GM21515 (cell line): ENCODE measurements at regions not wholly inside any gene's neighbourhood (a gene's known extent, or its start where the extent isn't known, plus 50 kb on each side); places are given as distances from the start of the nearest gene placed in this dataset.
"Not testable (repeated sequence)": the region's sequence is repeated elsewhere in the genome, so short reads cannot be mapped to it uniquely, and the experiment has no call there.

ENCODE experiments used
- ATAC-seq: cut with Tn5 transposase; IDR thresholded peaks from one replicate; pipeline ENCODE4 v1.9.1; 2021; ENCODE audit not compliant: unreplicated experiment

DNA sequence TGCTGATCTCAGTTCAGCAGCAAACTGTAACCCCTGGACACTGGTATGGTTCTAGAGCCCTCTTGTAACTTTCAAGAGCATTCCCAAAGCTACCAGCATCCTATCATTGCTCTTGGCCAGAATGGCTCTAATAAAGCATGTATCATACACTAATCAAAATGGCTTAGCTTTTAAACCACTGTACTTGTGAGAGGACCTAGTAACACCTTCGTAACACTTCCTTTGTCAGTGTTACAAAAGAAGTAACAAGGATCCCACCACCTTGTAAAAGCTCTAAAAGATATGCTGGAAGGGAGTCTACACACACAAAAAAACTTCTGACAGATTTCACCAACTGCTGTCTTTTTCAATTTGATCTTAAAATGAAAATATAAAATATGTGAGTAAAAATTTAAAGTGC lies 144.7 kb downstream of the ALOX5 start:
- ATAC-seq = no peak

DNA sequence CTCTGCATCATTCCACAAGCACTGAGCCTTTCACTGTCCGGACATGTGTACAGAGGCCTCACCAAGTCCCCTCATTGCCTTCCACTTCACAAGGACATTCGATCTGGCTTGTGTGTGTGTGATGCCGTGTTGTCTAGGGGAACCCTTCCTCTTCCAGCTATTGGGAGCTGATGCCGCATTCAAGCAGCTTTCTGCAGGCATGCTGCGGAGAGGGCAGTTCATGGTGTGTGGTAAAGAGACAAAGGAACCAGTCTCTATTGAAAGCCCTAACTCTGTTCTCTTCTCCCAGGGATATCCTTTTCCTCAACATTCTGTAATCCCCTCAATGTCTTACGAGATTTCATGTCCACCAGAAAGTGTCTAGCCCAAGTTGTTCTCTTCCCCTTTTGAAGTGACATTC lies 141.6 kb downstream of the ALOX5 start:
- no peak for ATAC-seq

DNA sequence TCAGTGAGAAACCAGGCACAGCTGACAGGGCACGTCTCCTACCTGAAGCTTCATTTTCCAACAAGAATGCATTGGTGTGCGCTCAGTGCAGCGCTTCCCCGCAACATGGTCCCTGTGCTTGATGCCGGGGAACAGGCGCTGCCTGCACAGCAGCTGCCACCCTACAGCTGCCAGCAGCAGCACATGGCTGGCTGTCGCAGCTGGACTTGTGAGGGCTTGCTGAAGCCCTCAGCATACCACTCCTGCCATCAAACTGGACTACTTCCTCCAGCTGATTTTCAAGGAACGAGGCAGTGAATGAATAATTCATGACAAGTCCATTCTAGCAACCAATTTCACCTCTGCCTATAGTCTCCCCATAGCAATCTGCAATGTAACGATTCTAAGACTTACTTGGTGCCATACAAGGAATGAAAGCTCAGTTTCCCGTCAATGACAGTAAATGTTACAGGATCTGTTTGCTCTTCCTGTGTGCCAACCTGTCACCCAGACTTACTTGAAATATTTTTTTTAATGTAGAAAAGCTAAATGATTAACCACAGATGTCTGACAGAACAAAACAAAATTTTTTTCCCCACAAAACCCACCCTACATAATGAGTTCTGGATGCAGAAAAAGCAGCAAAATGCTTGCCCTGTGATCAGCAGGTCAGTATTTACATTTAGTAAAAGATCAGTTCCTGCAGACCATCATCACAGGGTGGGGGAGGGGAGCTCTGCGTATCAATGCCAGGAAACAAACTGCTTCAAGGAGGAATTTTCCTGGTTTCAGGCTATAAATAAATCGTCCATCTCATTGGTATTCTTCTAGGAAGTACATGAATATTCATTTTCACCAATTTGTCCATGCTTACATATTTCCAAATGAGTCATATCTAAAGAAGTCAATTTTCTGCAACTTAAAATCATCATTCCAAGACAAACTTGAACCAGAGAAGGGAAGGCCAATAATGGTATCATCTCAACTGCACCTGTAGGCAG lies 140.6 kb downstream of the ALOX5 start:
- no peak for ATAC-seq

DNA sequence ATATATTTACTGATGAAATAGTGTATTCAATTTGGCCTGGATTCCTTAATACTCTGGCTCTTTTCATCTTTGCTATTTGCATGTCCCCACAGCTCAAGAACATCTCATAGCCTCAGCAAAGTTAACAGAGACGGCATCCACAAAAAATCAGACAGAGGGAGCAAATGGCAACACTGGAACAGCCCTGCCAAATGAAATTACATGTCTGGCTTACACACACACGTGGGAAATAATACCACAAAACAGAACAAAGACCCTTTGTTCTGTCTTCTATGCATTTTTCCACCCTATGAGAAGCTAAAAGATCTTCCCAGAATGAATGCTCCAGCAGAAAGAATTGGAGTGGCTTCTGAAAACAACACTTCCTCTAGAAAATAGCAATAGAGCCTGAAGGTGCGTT lies 139.5 kb downstream of the ALOX5 start:
- no peak for ATAC-seq

DNA sequence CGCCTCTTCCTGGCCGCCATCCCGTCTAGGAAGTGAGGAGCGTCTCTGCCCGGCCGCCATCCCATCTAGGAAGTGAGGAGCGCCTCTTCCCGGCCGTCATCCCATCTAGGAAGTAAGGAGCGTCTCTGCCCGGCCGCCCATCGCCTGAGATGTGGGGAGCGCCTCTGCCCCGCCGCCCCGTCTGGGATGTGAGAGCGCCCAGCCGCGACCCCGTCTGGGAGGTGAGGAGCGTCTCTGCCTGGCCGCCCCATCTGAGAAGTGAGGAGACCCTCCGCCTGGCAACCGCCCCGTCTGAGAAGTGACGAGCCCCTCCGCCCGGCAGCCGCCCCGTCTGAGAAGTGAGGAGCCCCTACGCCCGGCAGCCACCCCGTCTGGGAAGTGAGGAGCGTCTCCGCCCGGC lies 137.9 kb downstream of the ALOX5 start:
- ATAC-seq = not testable (repeated sequence)

DNA sequence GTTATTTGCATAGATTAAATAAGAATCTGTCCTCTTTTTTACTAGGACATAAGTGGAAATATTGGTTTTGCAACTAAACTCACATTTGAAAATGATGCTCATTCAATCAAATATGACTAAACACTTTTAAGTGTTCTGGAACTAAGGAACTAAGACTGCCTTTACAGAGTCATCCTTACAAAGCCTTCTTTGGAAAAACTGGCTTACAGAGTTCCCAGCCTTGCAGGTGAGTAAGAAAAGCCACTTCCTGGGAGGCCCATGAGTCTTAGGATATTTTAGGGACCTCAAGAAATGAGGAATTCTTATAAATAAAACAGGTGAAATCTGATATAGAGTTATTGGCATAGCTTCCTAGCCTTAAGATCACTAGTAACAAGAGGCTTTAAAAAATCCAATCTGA lies 135.5 kb downstream of the ALOX5 start:
- ATAC-seq = no peak

DNA sequence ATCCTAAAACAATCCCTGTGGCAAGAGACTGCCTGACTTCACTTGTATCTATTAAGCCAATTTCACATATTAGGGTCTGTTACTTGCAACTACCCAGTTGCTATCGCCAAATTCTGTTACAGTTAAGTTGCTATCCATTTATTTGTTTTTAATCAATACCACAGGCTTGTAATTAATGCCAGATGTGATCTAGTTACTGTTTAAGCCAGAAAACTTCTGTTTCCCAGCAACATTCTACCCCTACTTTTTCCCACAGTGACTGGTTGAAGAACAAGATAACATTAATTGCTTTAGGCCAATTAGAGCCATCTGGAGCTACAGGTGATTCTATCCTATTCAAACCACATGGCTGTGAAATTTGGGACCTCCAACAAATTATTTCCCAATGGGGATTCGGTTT lies 131.3 kb downstream of the ALOX5 start:
- no peak for ATAC-seq

DNA sequence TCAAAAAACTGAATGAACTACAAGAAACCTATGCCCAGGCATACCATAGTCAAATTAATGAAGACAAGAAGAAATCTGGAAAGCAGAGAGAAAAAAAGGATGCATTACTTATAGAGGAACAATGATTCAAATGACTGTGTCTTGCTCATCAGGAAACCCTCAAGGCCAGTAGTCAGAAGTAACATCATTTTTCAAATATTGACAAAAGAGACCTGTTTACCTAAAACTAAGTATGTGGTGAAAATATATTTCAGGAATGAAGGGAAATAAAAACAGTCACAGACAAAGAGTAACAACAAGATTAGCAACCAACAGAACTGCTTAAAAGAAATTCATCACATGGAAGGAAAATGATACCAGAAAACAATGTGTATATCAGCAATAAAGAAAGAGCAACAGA lies 128.4 kb downstream of the ALOX5 start:
- no peak for ATAC-seq

DNA sequence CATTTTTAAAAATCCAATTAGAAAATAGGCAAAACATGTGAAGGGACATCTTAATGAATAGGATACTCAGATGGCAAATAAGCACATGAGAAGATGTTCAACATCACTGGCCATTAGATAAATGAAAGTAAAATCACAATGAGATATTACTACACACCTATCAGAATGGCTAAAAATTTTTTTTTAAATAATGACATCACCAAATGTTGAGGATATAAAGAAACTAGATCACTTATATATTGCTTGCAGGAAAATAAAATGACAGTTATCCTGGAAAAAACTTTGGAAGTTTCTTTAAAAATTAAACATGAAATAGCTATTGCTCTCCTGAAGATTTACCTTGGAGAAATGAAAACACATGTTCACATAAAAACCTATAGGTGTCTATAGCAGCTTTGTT lies 127.8 kb downstream of the ALOX5 start:
- ATAC-seq = no peak

DNA sequence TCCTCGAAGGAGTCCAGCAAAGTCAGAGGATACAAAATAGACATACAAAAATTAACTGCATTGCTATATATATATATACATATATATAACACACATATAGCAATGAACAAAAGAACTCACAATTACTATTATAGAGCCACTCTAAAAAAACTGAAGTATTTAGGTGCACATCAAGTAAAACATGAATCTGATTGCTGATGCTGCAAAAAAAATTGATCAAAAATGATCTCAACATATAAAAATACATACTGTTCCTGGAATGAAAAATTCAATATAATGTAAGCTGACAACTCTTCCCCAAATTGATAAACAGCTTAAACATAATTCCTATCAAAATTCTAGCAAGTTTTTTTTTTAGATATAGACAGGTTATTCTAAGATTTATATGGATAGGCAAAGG lies 126.8 kb downstream of the ALOX5 start:
- ATAC-seq = no peak

DNA sequence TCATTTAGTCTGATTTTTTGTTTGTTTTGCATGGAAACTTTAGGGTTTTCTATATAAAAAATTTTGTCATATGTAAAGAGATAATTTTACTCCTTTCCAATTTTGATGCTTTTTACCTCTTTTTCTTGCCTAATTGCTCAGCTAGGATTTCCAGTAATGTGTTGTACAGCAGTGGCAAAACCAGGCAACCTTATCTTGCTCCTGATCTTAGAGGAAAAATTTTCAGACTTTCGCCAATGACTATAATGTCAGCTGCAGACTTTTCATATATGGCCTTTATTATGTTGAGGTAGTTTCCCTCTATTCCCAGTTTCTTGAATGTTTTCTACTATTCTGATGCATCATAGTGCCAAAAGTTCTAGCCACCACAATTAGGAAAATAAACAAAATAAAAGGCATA lies 126.3 kb downstream of the ALOX5 start:
- ATAC-seq = no peak

DNA sequence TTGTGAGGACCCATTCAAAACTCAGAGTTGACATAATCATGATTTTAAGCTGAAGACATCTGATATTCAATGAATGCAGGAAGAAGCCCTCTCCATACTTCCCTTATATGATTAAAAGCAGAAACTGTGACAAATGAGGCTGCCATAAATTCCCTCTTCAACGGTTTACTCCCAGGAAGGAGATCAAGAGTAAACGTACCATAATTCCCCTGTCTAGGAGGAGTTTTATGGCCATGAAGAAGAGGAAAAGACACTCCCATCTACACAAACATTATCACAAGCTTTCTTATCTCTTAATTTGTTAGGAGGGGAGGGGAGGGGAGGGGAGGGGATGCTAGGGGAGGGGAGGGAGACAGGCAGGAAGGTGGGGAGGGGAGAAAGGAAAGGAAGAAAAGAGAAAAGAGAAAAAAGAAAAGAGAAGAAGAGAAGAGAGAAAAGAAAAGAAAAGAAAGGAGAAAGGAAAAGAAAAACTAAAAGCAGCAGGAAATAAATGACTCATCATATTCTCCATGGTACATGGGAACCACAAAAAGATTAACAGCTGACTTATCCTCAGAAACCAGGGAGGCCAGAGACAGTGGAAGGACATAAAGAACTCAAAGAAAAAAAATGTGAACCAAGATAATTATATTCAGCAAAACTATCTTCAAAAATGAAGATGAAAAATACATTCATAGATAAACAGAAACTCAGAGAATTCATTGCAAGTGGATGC lies 121.6 kb downstream of the ALOX5 start:
- ATAC-seq = no peak
